Thyroid gland (tissue), 4 donors: ENCODE measurements at regions not wholly inside any gene's neighbourhood (a gene's known extent, or its start where the extent isn't known, plus 50 kb on each side); places are given as distances from the start of the nearest gene placed in this dataset.

Experiments used
- DNase-seq, 2 donors: peaks; one replicate each; pipeline ENCODE4 v3.0.0-alpha.2; 2019
- H3K27ac ChIP-seq, 3 donors: fragments of 200-600 bp; sonication (generic); 1 replicate in 2 of 3; 2 replicates in 1 of 3; pipeline ENCODE4 v1.5.1; 2016 to 2019; ENCODE audit warnings: mild to moderate bottlenecking in 1 of 3, moderate library complexity in 1 of 3
- H3K27me3 ChIP-seq: fragments of 200-600 bp; sonication (generic); one replicate; pipeline ENCODE4 v1.5.1; 2019
- H3K36me3 ChIP-seq, 2 donors: fragments of 200-600 bp; sonication (generic); one replicate each; pipeline ENCODE4 v1.5.1; 2016 to 2019
- H3K4me1 ChIP-seq, 2 donors: fragments of 200-600 bp; sonication (generic); one replicate each; pipeline ENCODE4 v1.5.1; 2017 to 2019
- H3K4me3 ChIP-seq, 3 donors: fragments of 200-600 bp; sonication (generic); replicated peaks in 1 of 3; 1 replicate in 2 of 3; 2 replicates in 1 of 3; pipeline ENCODE4 v1.5.1; 2016; ENCODE audit warnings: mild to moderate bottlenecking in 1 of 3
- H3K9me3 ChIP-seq: fragments of 200-600 bp; sonication (generic); one replicate; pipeline ENCODE4 v1.5.1; 2017
- CTCF ChIP-seq, 6 experiments: fragments of 200-600 bp in 3 of 6; fragments of 450-650 bp in 3 of 6; sonication (generic) in 3 of 6; IDR thresholded peaks; one replicate each; pipeline ENCODE4 v1.5.1; 2016 to 2019; ENCODE audit warnings: antibody characterized with exemption in 6 of 6, mild to moderate bottlenecking in 2 of 6, inconsistent platforms in 1 of 6, moderate library complexity in 1 of 6
- POLR2A ChIP-seq, 2 donors: fragments of 450-650 bp; IDR thresholded peaks; one replicate each; pipeline ENCODE4 v1.6.1; 2017; ENCODE audit warnings: antibody characterized with exemption in 2 of 2, mild to moderate bottlenecking in 2 of 2, moderate library complexity in 1 of 2
- WGBS, 2 donors: methylation state at CpG; one replicate each; pipeline ENCODE4 v1.1.5; 2017; 5-methylcytosine and 5-hydroxymethylcytosine counted together
- intact Hi-C: fragments of 100-400 bp; cut with DNase I; formaldehyde crosslinking; loops from one replicate; pipeline ENCODE4 v1.15.1; 2023

DNA sequence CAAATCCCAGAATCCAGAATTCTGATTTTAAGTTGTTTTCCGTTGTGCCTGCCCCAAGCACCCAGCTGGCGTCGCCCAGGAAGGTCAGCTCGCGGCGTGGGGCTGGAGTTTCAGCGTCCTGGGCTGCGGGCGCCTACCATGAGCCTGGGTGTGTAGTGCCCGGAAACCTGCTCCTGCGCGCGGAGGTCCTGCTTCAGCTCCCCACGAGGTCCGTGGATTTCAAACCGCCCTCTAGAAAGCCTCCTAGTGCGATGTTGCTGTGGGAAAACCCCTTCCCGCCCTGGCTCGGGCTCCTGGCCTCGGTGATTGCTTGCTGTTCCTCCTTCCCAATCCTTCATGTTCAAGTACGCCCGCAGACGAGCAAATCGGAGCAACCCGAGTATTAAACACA is 51.3 kb upstream of the NRN1 start:
- TF ChIP-seq CTCF (IDR thresholded peaks at IDR 0.05) (no peak), POLR2A (IDR thresholded peaks at IDR 0.05) (no peak)
- Histone ChIP-seq H3K27me3 (no peaks in the 10 kb centered on the region), H3K9me3 (no peaks in the 10 kb centered on the region), H3K4me3 (no peak overlapping the region), H3K27ac (no peak overlapping the region), H3K36me3 (no peaks in the 10 kb centered on the region), H3K4me1 (no peaks in the 10 kb centered on the region)
- WGBS, 2 donors: 75 to 78% methylated on average over 22 to 25 of the region's 25 CpGs
- intact Hi-C loops: loop anchor here (5.0 kb wide), 1 partner anchor 489 kb away; no protein-coding TSS in a partner anchor
- DNase-seq: no peak

DNA sequence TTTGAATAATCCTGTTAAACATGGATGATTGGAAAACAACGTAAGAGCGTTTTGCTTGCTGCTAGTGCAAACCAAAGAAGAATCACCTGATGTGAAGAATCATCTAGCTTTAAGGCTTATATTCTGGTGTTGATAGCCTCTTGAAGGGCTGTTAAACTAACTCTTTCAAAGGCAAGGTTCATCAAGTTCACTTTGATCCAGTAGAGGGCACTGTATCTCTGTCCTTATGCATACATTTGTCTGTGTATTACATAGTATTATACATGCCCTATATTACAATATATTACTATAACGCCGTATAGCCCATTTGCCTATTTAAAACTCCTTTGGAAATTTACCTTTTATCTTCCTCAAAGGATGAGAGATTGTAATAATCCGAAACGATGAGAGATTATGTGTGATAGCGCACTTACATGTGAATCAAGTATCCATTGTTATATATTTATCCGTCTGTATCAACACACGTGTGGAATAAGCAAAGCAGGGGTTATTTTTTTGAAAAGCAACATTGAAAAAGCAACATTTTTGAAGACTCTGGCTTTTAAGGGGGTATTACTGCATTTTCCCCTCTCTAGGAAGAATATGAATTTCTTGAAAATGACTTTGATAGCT is 50.8 kb upstream of the NRN1 start:
- no peak for DNase-seq
- H3K36me3 ChIP-seq: no peaks in the 10 kb centered on the region
- intact Hi-C loops: loop anchor here (5.0 kb wide), 1 partner anchor 490 kb away; no protein-coding TSS in a partner anchor
- TF ChIP-seq CTCF (IDR thresholded peaks at IDR 0.05) (peak in 5 of 6 experiments; percentile 23 to 72 (median 68)), POLR2A (IDR thresholded peaks at IDR 0.05) (no peak)
- no peaks in the 10 kb centered on the region for H3K9me3 ChIP-seq
- no peak overlapping the region for H3K4me3 ChIP-seq
- no peaks in the 10 kb centered on the region for H3K27me3 ChIP-seq
- no peak overlapping the region for H3K27ac ChIP-seq
- no peaks in the 10 kb centered on the region for H3K4me1 ChIP-seq
- 51 to 58% methylated on average over 9 of the region's 9 CpGs for WGBS, 2 donors
